NCI-H2107 treated with DMSO at 0.1 percent for 48 hours (cell line): ENCODE measurements at regions not wholly inside any gene's neighbourhood (a gene's known extent, or its start where the extent isn't known, plus 50 kb on each side); places are given as distances from the start of the nearest gene placed in this dataset.

Experiments used
- DNase-seq: peaks from one replicate; lab custom pipeline; 2025; ENCODE audit not compliant: unreplicated experiment; lab: John Stamatoyannopoulos, UW

GRCh38 chr13:107518292-107518691 lies 697.0 kb downstream of the LIG4 start:
- no peak for DNase-seq

GRCh38 chr13:107516517-107516916 lies 698.8 kb downstream of the LIG4 start:
- DNase-seq, result no peak

GRCh38 chr13:107512551-107512950 lies 702.8 kb downstream of the LIG4 start:
- no peak for DNase-seq

GRCh38 chr13:107497661-107498060 lies 717.7 kb downstream of the LIG4 start:
- no peak for DNase-seq

- DNase-seq, result no peak
These were observed 722.1 kb downstream of the LIG4 start for GRCh38 chr13:107493266-107493665.

GRCh38 chr13:107482688-107483087 lies 732.6 kb downstream of the LIG4 start:
- DNase-seq, result no peak

- DNase-seq, result no peak
These were observed 735.2 kb downstream of the LIG4 start for GRCh38 chr13:107480130-107480529.

GRCh38 chr13:107477772-107478379 lies 737.5 kb downstream of the LIG4 start:
- DNase-seq, result no peak

GRCh38 chr13:107475753-107476453 lies 739.4 kb downstream of the LIG4 start:
- no peak for DNase-seq

- no peak for DNase-seq
These were observed 742.1 kb downstream of the LIG4 start for GRCh38 chr13:107473253-107473652.

- no peak for DNase-seq
These were observed 748.8 kb downstream of the LIG4 start for GRCh38 chr13:107466326-107467099.

GRCh38 chr13:107462501-107462900 lies 752.8 kb downstream of the LIG4 start:
- DNase-seq, result no peak

GRCh38 chr13:107461751-107462150 lies 753.6 kb downstream of the LIG4 start:
- no peak for DNase-seq

- DNase-seq, result no peak
These were observed 755.9 kb downstream of the LIG4 start for GRCh38 chr13:107459430-107459829.

GRCh38 chr13:107458269-107458668 lies 757.1 kb downstream of the LIG4 start:
- no peak for DNase-seq

- peak; percentile 91 for DNase-seq
These were observed 757.6 kb downstream of the LIG4 start for GRCh38 chr13:107457686-107458085.

GRCh38 chr13:107456431-107456830 lies 758.9 kb downstream of the LIG4 start:
- no peak for DNase-seq

GRCh38 chr13:107452833-107453232 lies 762.5 kb downstream of the LIG4 start:
- no peak for DNase-seq

- DNase-seq, result no peak
These were observed 764.4 kb downstream of the LIG4 start for GRCh38 chr13:107450931-107451330.

- no peak for DNase-seq
These were observed 764.9 kb downstream of the LIG4 start for GRCh38 chr13:107450431-107450830.

GRCh38 chr13:107447591-107447990 lies 767.7 kb downstream of the LIG4 start:
- DNase-seq, result no peak

- DNase-seq, result no peak
These were observed 774.1 kb downstream of the LIG4 start for GRCh38 chr13:107441279-107441678.
